ENCODE measurements at regions not wholly inside any gene's neighbourhood (a gene's known extent, or its start where the extent isn't known, plus 50 kb on each side); places are given as distances from the start of the nearest gene placed in this dataset.

- no peak for DNase-seq
- H3K9me3 ChIP-seq (ENCODE audit: control insufficient read depth, low read length): peaks cover 6% of the 10 kb centered on the region
- no peak for TF ChIP-seq CTCF (conservative IDR thresholded peaks at IDR 0.05)
- H3K9ac ChIP-seq (ENCODE audit: extremely low read depth, low read length, poor library complexity, severe bottlenecking): no peak overlapping the region
- no peak overlapping the region for H3K27ac Mint-ChIP-seq
- H3K4me1 ChIP-seq (ENCODE audit: control insufficient read depth, insufficient read depth, low read length): no peaks in the 10 kb centered on the region
- WGBS, 2 experiments (ENCODE audit: insufficient coverage in 1 of 2, insufficient read length in 1 of 2): 83 to 88% methylated on average over 1 of the region's 1 CpG
- H3K9me3 Mint-ChIP-seq: peaks cover 18% of the 10 kb centered on the region
- H3K36me3 ChIP-seq (ENCODE audit: control insufficient read depth, insufficient read depth, low read length): no peaks in the 10 kb centered on the region
- no peaks in the 10 kb centered on the region for H3K27me3 Mint-ChIP-seq (ENCODE audit: insufficient read depth)
- H3K4me3 ChIP-seq (ENCODE audit: low read length): no peak overlapping the region
- H3K4me1 Mint-ChIP-seq: no peaks in the 10 kb centered on the region
- H3K27me3 ChIP-seq (ENCODE audit: control insufficient read depth, insufficient read depth, low read length, poor library complexity, severe bottlenecking): no peaks in the 10 kb centered on the region
- H3K36me3 Mint-ChIP-seq (ENCODE audit: low read depth): peaks cover 1% of the 10 kb centered on the region
- H3K4me3 Mint-ChIP-seq: no peak overlapping the region
- H3K27ac ChIP-seq (ENCODE audit: low read depth, low read length): no peak overlapping the region
These were observed 174.4 kb downstream of the OGFRL1 start for GRCh38 chr6:71463061-71463460.

- peaks cover 1% of the 10 kb centered on the region for H3K36me3 Mint-ChIP-seq (ENCODE audit: low read depth)
- 54% methylated on average over 1 of the region's 1 CpG; no CpG with 5 or more reads in 1 of the 2 experiments for WGBS, 2 experiments (ENCODE audit: insufficient coverage in 1 of 2, insufficient read length in 1 of 2)
- H3K27ac ChIP-seq (ENCODE audit: low read depth, low read length): no peak overlapping the region
- H3K4me1 ChIP-seq (ENCODE audit: control insufficient read depth, insufficient read depth, low read length): no peaks in the 10 kb centered on the region
- no peak overlapping the region for H3K9ac ChIP-seq (ENCODE audit: extremely low read depth, low read length, poor library complexity, severe bottlenecking)
- peaks cover 6% of the 10 kb centered on the region for H3K9me3 ChIP-seq (ENCODE audit: control insufficient read depth, low read length)
- H3K27me3 Mint-ChIP-seq (ENCODE audit: insufficient read depth): no peaks in the 10 kb centered on the region
- peaks cover 18% of the 10 kb centered on the region for H3K9me3 Mint-ChIP-seq
- DNase-seq: no peak
- TF ChIP-seq CTCF (conservative IDR thresholded peaks at IDR 0.05): no peak
- no peak overlapping the region for H3K27ac Mint-ChIP-seq
- no peaks in the 10 kb centered on the region for H3K4me1 Mint-ChIP-seq
- H3K4me3 ChIP-seq (ENCODE audit: low read length): no peak overlapping the region
- H3K36me3 ChIP-seq (ENCODE audit: control insufficient read depth, insufficient read depth, low read length): no peaks in the 10 kb centered on the region
- H3K4me3 Mint-ChIP-seq: no peak overlapping the region
- H3K27me3 ChIP-seq (ENCODE audit: control insufficient read depth, insufficient read depth, low read length, poor library complexity, severe bottlenecking): no peaks in the 10 kb centered on the region
These were observed 176.5 kb downstream of the OGFRL1 start for GRCh38 chr6:71465096-71465495.

- no peak overlapping the region for H3K9ac ChIP-seq (ENCODE audit: extremely low read depth, low read length, poor library complexity, severe bottlenecking)
- DNase-seq: no peak
- no peaks in the 10 kb centered on the region for H3K36me3 ChIP-seq (ENCODE audit: control insufficient read depth, insufficient read depth, low read length)
- Mint-ChIP-seq H3K4me3 (no peak overlapping the region), H3K9me3 (peaks cover 18% of the 10 kb centered on the region), H3K27me3 (ENCODE audit: insufficient read depth) (no peaks in the 10 kb centered on the region), H3K27ac (no peak overlapping the region), H3K36me3 (ENCODE audit: low read depth) (peaks cover 1% of the 10 kb centered on the region), H3K4me1 (no peaks in the 10 kb centered on the region)
- H3K4me3 ChIP-seq (ENCODE audit: low read length): no peak overlapping the region
- no peaks in the 10 kb centered on the region for H3K4me1 ChIP-seq (ENCODE audit: control insufficient read depth, insufficient read depth, low read length)
- no peak overlapping the region for H3K27ac ChIP-seq (ENCODE audit: low read depth, low read length)
- no peaks in the 10 kb centered on the region for H3K27me3 ChIP-seq (ENCODE audit: control insufficient read depth, insufficient read depth, low read length, poor library complexity, severe bottlenecking)
- H3K9me3 ChIP-seq (ENCODE audit: control insufficient read depth, low read length): peaks cover 6% of the 10 kb centered on the region
- no peak for TF ChIP-seq CTCF (conservative IDR thresholded peaks at IDR 0.05)
- WGBS, 2 experiments (ENCODE audit: insufficient coverage in 1 of 2, insufficient read length in 1 of 2): 88% methylated on average over 1 of the region's 1 CpG; no CpG with 5 or more reads in 1 of the 2 experiments
These were observed 177.8 kb downstream of the OGFRL1 start for GRCh38 chr6:71466362-71466761.
